A673 (cell line): ENCODE measurements at regions not wholly inside any gene's neighbourhood (a gene's known extent, or its start where the extent isn't known, plus 50 kb on each side); places are given as distances from the start of the nearest gene placed in this dataset.

ENCODE experiments used
- CTCF ChIP-seq: fragments of 300-800, 200-600 bp; sonication (generic); conservative IDR thresholded peaks from 2 replicates; pipeline ENCODE4 v1.5.1; 2017; ENCODE audit warnings: low read depth, mild to moderate bottlenecking, antibody characterized with exemption, low read length, moderate library complexity, mixed read lengths
- EZH2 ChIP-seq: fragments of 200-600 bp; sonication (generic); IDR thresholded peaks from 2 replicates; pipeline ENCODE4 v1.6.1; 2017; ENCODE audit warnings: borderline replicate concordance, low read depth, mild to moderate bottlenecking, mixed read lengths, antibody characterized with exemption, low read length; ENCODE audit not compliant: poor library complexity, severe bottlenecking

- TF ChIP-seq CTCF, result no peak
- no peak for TF ChIP-seq EZH2
Measured at GRCh38 chr4:117293784-117294183, 208.4 kb upstream of the TRAM1L1 start.
